Nephron (organoid): ENCODE measurements at regions not wholly inside any gene's neighbourhood (a gene's known extent, or its start where the extent isn't known, plus 50 kb on each side); places are given as distances from the start of the nearest gene placed in this dataset.
A peak's percentile ranks its signal among the peaks of the same experiment; 100 is the strongest.

Source experiments
- H3K27ac Mint-ChIP-seq, 3 experiments: 2 replicates each; pipeline ENCODE4 v1.8.0; 2020; ENCODE audit warnings: mixed read lengths in 3 of 3, mild to moderate bottlenecking in 2 of 3, moderate library complexity in 1 of 3
- H3K27me3 Mint-ChIP-seq: 2 replicates; pipeline ENCODE4 v1.8.0; 2021; ENCODE audit warnings: low read depth, mild to moderate bottlenecking, moderate library complexity, mixed read lengths
- H3K36me3 Mint-ChIP-seq: 2 replicates; pipeline ENCODE4 v1.8.0; 2020; ENCODE audit warnings: low read depth, mixed read lengths
- H3K4me1 Mint-ChIP-seq: 2 replicates; pipeline ENCODE4 v1.8.0; 2020; ENCODE audit warnings: mixed read lengths
- H3K4me3 Mint-ChIP-seq, 3 experiments: 2 replicates each; pipeline ENCODE4 v1.8.0; 2020; ENCODE audit warnings: mild to moderate bottlenecking in 3 of 3, mixed read lengths in 3 of 3, moderate library complexity in 2 of 3
- H3K9me3 Mint-ChIP-seq: 2 replicates; pipeline ENCODE4 v1.8.0; 2020; ENCODE audit warnings: mixed read lengths
- CTCF ChIP-seq, 3 experiments: fragments of 200-600 bp; sonication (generic); IDR thresholded peaks; one replicate each; pipeline ENCODE4 v1.5.0; 2021; ENCODE audit warnings: antibody characterized with exemption in 3 of 3; ENCODE audit not compliant: unreplicated experiment in 3 of 3

- Mint-ChIP-seq H3K4me1 (peaks cover 47% of the 10 kb centered on the region), H3K4me3 (peak overlapping the region; percentile 1 to 33 (median 32)), H3K9me3 (peaks cover 5% of the 10 kb centered on the region), H3K36me3 (no peaks in the 10 kb centered on the region), H3K27ac (peak overlapping the region; percentile 97 to 99 (median 97)), H3K27me3 (no peaks in the 10 kb centered on the region)
- TF ChIP-seq CTCF (IDR thresholded peaks at IDR 0.05; ENCODE audit: unreplicated experiment in 3 of 3) = no peak
These were observed 94.6 kb upstream of the SMIM36 start for GRCh38 chr17:55605705-55606487.

GRCh38 chr17:55601874-55602364 lies 90.7 kb upstream of the SMIM36 start:
- H3K4me3 Mint-ChIP-seq = no peak overlapping the region
- H3K9me3 Mint-ChIP-seq = peaks cover 39% of the 10 kb centered on the region
- peak; percentile 62 to 67 (median 66) for TF ChIP-seq CTCF (IDR thresholded peaks at IDR 0.05; ENCODE audit: unreplicated experiment in 3 of 3)
- peaks cover 19% of the 10 kb centered on the region for H3K4me1 Mint-ChIP-seq
- no peaks in the 10 kb centered on the region for H3K36me3 Mint-ChIP-seq
- H3K27me3 Mint-ChIP-seq = no peaks in the 10 kb centered on the region
- peak overlapping the region in 1 of 3 experiments; percentile 57 for H3K27ac Mint-ChIP-seq

GRCh38 chr17:55598495-55598894 lies 87.2 kb upstream of the SMIM36 start:
- Mint-ChIP-seq H3K27me3 (no peaks in the 10 kb centered on the region), H3K36me3 (no peaks in the 10 kb centered on the region), H3K27ac (no peak overlapping the region), H3K9me3 (peaks cover 45% of the 10 kb centered on the region), H3K4me1 (no peaks in the 10 kb centered on the region), H3K4me3 (no peak overlapping the region)
- no peak for TF ChIP-seq CTCF (IDR thresholded peaks at IDR 0.05; ENCODE audit: unreplicated experiment in 3 of 3)

- no peaks in the 10 kb centered on the region for H3K27me3 Mint-ChIP-seq
- no peak for TF ChIP-seq CTCF (IDR thresholded peaks at IDR 0.05; ENCODE audit: unreplicated experiment in 3 of 3)
- H3K36me3 Mint-ChIP-seq = peaks cover 3% of the 10 kb centered on the region
- H3K4me1 Mint-ChIP-seq = peaks cover 34% of the 10 kb centered on the region
- peak overlapping the region in 1 of 3 experiments; percentile 18 for H3K4me3 Mint-ChIP-seq
- H3K9me3 Mint-ChIP-seq = peaks cover 12% of the 10 kb centered on the region
- peak overlapping the region; percentile 95 to 98 (median 96) for H3K27ac Mint-ChIP-seq
These were observed 77.4 kb upstream of the SMIM36 start for GRCh38 chr17:55588446-55589242.

- no peaks in the 10 kb centered on the region for H3K27me3 Mint-ChIP-seq
- H3K4me1 Mint-ChIP-seq = peaks cover 34% of the 10 kb centered on the region
- peaks cover 3% of the 10 kb centered on the region for H3K36me3 Mint-ChIP-seq
- H3K9me3 Mint-ChIP-seq = peaks cover 12% of the 10 kb centered on the region
- TF ChIP-seq CTCF (IDR thresholded peaks at IDR 0.05; ENCODE audit: unreplicated experiment in 3 of 3) = no peak
- H3K4me3 Mint-ChIP-seq = peak overlapping the region in 1 of 3 experiments; percentile 0
- H3K27ac Mint-ChIP-seq = peak overlapping the region; percentile 95 to 98 (median 96)
These were observed 76.4 kb upstream of the SMIM36 start for GRCh38 chr17:55587608-55588139.
